DOHH2 (cell line): ENCODE measurements at regions not wholly inside any gene's neighbourhood (a gene's known extent, or its start where the extent isn't known, plus 50 kb on each side); places are given as distances from the start of the nearest gene placed in this dataset.

Experiments used
- CTCF ChIP-seq: fragments of 200-600 bp; sonication (generic); IDR thresholded peaks from one replicate; pipeline ENCODE4 v1.5.1; 2014; ENCODE audit warnings: antibody characterized with exemption, mild to moderate bottlenecking, low read depth, low read length; ENCODE audit not compliant: poor library complexity, severe bottlenecking
- EZH2phosphoT487 ChIP-seq: fragments of 200-600 bp; sonication (generic); IDR thresholded peaks from 2 replicates; pipeline ENCODE4 v1.6.1; 2017; ENCODE audit warnings: borderline replicate concordance, mild to moderate bottlenecking, antibody characterized with exemption, low read length, moderate library complexity, mixed read lengths

DNA sequence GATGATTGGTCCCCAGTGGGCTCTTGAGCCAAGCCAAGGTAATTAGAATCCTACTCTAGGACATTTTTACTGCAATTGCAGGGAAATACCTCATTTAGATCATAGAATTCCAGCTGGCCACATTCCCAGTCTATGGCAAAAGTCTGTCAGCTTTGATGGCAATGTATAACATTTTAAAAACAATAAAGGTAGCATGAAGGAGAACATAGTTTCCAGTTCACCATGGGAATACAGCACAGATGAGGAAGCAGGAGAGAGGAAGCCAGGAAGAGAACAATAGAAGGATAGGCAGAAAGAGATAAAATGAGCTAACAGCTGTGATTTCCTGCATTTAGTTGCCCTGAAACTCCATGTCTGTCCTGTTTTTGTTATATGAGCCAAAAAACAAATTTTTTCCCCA is 897.3 kb upstream of the DDX18 start:
- TF ChIP-seq EZH2phosphoT487 (no peak), CTCF (no peak)
